Prostate gland (tissue), 2 donors: ENCODE measurements at regions not wholly inside any gene's neighbourhood (a gene's known extent, or its start where the extent isn't known, plus 50 kb on each side); places are given as distances from the start of the nearest gene placed in this dataset.

Source experiments
- DNase-seq: peaks from one replicate; pipeline ENCODE4 v3.0.0-alpha.2; 2019; ENCODE audit warnings: low spot score
- H3K27ac ChIP-seq, 2 donors: fragments of 200-600 bp; sonication (generic); 2 replicates each; pipeline ENCODE4 v1.5.1; 2017 to 2019
- H3K27me3 ChIP-seq: fragments of 200-600 bp; sonication (generic); replicated peaks from 2 replicates; pipeline ENCODE4 v1.5.1; 2019; ENCODE audit not compliant: insufficient read depth
- H3K36me3 ChIP-seq, 2 donors: fragments of 200-600 bp; sonication (generic); 1 replicate in 1 of 2; 2 replicates in 1 of 2; pipeline versions ENCODE4 v1.5.1 to v1.8.1; 2017 to 2019
- H3K4me1 ChIP-seq: fragments of 200-600 bp; sonication (generic); replicated peaks from 2 replicates; pipeline ENCODE4 v1.5.1; 2019
- H3K4me3 ChIP-seq, 2 donors: fragments of 200-600 bp; sonication (generic); 2 replicates each; pipeline ENCODE4 v1.5.1; 2017 to 2019
- H3K9me3 ChIP-seq: fragments of 200-600 bp; sonication (generic); 2 replicates; pipeline ENCODE4 v1.5.1; 2017
- POLR2A ChIP-seq: fragments of 450-650 bp; IDR thresholded peaks from one replicate; pipeline ENCODE4 v1.6.1; 2016; ENCODE audit warnings: antibody characterized with exemption, mild to moderate bottlenecking
- POLR2AphosphoS5 ChIP-seq: sonication (generic); formaldehyde crosslinking; IDR thresholded peaks from one replicate; pipeline ENCODE4 v1.6.1; 2017; ENCODE audit warnings: antibody characterized with exemption
- WGBS: methylation state at CpG from one replicate; pipeline ENCODE4 v1.1.5; 2018; 5-methylcytosine and 5-hydroxymethylcytosine counted together
- intact Hi-C: fragments of 100-400 bp; cut with DNase I; formaldehyde crosslinking; loops from one replicate; pipeline ENCODE4 v1.14.2; 2022
- TF ChIP-seq, protein P1 (sequence below), 4 experiments: fragments of 200-600 bp in 2 of 4; fragments of 450-650 bp in 2 of 4; sonication (generic) in 2 of 4; IDR thresholded peaks; 1 replicate in 3 of 4; 2 replicates in 1 of 4; pipeline ENCODE4 v1.5.1; 2016 to 2019; ENCODE audit warnings: antibody characterized with exemption in 4 of 4, mild to moderate bottlenecking in 2 of 4, moderate library complexity in 2 of 4

GRCh38 chr14:22071006-22071405 lies 397.4 kb upstream of the OR4E1 start:
- intact Hi-C loops = no loop called here
- TF ChIP-seq POLR2AphosphoS5 (no peak), POLR2A (no peak)
- TF ChIP-seq, protein P1, sequence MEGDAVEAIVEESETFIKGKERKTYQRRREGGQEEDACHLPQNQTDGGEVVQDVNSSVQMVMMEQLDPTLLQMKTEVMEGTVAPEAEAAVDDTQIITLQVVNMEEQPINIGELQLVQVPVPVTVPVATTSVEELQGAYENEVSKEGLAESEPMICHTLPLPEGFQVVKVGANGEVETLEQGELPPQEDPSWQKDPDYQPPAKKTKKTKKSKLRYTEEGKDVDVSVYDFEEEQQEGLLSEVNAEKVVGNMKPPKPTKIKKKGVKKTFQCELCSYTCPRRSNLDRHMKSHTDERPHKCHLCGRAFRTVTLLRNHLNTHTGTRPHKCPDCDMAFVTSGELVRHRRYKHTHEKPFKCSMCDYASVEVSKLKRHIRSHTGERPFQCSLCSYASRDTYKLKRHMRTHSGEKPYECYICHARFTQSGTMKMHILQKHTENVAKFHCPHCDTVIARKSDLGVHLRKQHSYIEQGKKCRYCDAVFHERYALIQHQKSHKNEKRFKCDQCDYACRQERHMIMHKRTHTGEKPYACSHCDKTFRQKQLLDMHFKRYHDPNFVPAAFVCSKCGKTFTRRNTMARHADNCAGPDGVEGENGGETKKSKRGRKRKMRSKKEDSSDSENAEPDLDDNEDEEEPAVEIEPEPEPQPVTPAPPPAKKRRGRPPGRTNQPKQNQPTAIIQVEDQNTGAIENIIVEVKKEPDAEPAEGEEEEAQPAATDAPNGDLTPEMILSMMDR (IDR thresholded peaks at IDR 0.05) = no peak
- H3K27me3 ChIP-seq = no peaks in the 10 kb centered on the region
- H3K4me3 ChIP-seq = no peak overlapping the region
- WGBS = 84% methylated on average over 12 of the region's 12 CpGs
- DNase-seq = no peak
- no peaks in the 10 kb centered on the region for H3K9me3 ChIP-seq
- H3K4me1 ChIP-seq = no peaks in the 10 kb centered on the region
- no peaks in the 10 kb centered on the region for H3K36me3 ChIP-seq
- no peak overlapping the region for H3K27ac ChIP-seq

DNA sequence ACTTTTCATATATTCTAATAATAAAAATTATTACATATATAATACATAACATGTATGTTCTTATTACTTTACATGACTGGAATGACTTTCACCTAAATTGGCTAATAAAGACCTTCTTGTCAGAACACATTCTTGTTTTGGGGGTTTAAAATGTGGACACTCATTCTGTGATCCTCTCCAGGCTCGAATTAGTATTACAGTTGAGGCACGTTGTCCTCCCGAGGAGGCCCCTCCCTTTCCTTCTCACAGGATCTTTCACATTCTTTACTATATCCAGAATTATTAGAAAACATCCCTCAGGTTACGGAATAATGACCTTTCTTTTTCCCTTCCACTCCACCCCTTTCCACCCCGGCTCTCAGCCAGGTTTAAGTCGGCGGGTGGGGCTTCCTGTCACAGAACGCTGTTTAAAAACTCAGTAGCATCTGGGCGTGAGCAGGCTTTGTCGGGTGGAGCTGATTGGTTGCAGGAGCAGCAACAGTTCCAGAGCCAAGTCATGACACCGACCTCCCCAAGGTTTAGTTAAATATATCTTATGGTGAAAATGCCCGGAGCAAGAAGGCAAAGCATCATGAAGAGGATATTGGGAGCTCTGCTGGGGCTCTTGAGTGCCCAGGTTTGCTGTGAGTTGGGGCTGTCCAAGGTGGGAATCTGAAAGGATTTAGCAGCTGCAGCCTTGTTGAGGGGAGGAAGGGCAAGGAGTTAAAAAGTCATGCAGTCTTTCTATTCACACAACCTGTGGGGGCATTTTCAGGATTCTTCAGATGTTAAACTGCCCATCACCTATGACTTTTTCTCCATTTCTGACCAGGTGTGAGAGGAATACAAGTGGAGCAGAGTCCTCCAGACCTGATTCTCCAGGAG lies 396.7 kb upstream of the OR4E1 start:
- Histone ChIP-seq H3K27ac (no peak overlapping the region), H3K27me3 (no peaks in the 10 kb centered on the region), H3K4me1 (no peaks in the 10 kb centered on the region), H3K36me3 (no peaks in the 10 kb centered on the region), H3K4me3 (no peak overlapping the region), H3K9me3 (no peaks in the 10 kb centered on the region)
- no peak for DNase-seq
- intact Hi-C loops = no loop called here
- TF ChIP-seq, protein P1 (IDR thresholded peaks at IDR 0.05) = no peak
- TF ChIP-seq POLR2AphosphoS5 = no peak
- TF ChIP-seq POLR2A = no peak
- 5% methylated on average over 12 of the region's 12 CpGs for WGBS

DNA sequence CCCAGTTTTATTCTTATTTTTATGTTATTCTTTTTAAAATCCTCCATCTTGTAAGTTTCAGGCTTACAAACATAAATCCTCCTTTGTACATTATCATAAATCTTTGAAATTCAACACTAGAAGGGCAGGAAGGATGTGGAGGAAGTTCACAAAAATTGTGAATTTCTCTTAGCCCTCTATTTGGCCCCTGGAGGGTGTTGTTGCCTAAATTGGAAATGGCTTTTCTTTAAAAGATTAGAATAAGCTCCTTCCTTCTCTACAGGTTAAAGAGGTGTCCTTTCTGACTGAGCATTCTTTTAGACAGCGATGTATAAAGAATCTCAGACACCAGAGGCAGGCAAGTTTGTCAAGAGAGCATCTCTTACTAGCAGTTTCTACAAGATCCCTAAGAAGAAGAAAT lies 391.7 kb upstream of the OR4E1 start:
- WGBS = 84% methylated on average over 1 of the region's 1 CpG
- TF ChIP-seq, protein P1 (IDR thresholded peaks at IDR 0.05) = no peak
- TF ChIP-seq POLR2A = no peak
- no peak for TF ChIP-seq POLR2AphosphoS5
- intact Hi-C loops = no loop called here
- Histone ChIP-seq H3K4me1 (no peaks in the 10 kb centered on the region), H3K36me3 (no peaks in the 10 kb centered on the region), H3K9me3 (no peaks in the 10 kb centered on the region), H3K4me3 (no peak overlapping the region), H3K27me3 (no peaks in the 10 kb centered on the region), H3K27ac (no peak overlapping the region)
- DNase-seq = no peak

- H3K9me3 ChIP-seq = no peaks in the 10 kb centered on the region
- no peaks in the 10 kb centered on the region for H3K36me3 ChIP-seq
- H3K27ac ChIP-seq = no peak overlapping the region
- H3K4me1 ChIP-seq = no peaks in the 10 kb centered on the region
- TF ChIP-seq POLR2A (no peak), POLR2AphosphoS5 (no peak)
- TF ChIP-seq, protein P1 (IDR thresholded peaks at IDR 0.05) = no peak
- no peak for DNase-seq
- 82% methylated on average over 4 of the region's 4 CpGs for WGBS
- intact Hi-C loops = no loop called here
- no peak overlapping the region for H3K4me3 ChIP-seq
- no peaks in the 10 kb centered on the region for H3K27me3 ChIP-seq
Observed at GRCh38 chr14:22059201-22059600, 385.6 kb upstream of the OR4E1 start.

GRCh38 chr14:22052795-22053194 lies 379.2 kb upstream of the OR4E1 start:
- intact Hi-C loops = no loop called here
- Histone ChIP-seq H3K4me1 (no peaks in the 10 kb centered on the region), H3K36me3 (no peaks in the 10 kb centered on the region), H3K4me3 (no peak overlapping the region), H3K27ac (no peak overlapping the region), H3K9me3 (no peaks in the 10 kb centered on the region), H3K27me3 (no peaks in the 10 kb centered on the region)
- TF ChIP-seq, protein P1 (IDR thresholded peaks at IDR 0.05) = no peak
- TF ChIP-seq POLR2AphosphoS5 (no peak), POLR2A (no peak)
- WGBS = 51% methylated on average over 3 of the region's 3 CpGs
- no peak for DNase-seq
